GF-D8 (cell line): ENCODE measurements at regions not wholly inside any gene's neighbourhood (a gene's known extent, or its start where the extent isn't known, plus 50 kb on each side); places are given as distances from the start of the nearest gene placed in this dataset.
"Not testable (repeated sequence)": the region's sequence is repeated elsewhere in the genome, so short reads cannot be mapped to it uniquely, and the experiment has no call there.

Experiments used
- DNase-seq: peaks from one replicate; lab custom pipeline; 2025; lab: John Stamatoyannopoulos, UW

DNA sequence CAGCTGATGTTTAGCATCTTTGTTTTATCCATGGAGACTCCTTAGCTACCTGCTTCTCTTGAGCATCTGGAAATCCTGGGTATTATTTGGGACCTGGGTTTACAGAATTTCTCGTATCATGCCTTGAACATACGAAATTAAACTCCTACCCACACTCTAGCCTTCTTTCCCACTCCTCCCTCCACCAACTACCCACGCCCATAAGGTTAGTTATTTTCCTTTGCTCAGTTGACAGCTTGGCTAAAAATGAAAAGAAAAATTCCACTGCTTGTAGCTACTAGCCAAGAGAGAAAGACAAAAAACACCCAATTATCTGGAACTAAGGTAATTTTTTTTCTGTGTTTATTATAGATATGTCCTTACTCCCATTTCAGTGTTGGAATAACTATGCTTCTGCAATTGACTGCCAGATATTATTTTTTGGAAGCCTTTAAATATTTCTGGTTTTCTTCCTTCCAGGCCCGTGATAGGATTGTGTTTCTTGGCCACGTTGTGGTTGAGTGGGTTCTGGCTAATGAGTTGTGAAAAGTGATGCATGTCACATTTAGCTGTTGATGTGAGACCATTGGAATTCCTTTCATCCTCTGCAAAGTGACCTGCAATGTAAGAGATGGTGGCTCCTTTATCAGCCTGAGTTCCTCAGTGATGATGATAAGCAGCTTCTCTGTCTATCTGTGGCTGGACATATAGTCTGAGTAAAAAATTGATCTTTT is 308.1 kb downstream of the LRRC70 start:
- no peak for DNase-seq

DNA sequence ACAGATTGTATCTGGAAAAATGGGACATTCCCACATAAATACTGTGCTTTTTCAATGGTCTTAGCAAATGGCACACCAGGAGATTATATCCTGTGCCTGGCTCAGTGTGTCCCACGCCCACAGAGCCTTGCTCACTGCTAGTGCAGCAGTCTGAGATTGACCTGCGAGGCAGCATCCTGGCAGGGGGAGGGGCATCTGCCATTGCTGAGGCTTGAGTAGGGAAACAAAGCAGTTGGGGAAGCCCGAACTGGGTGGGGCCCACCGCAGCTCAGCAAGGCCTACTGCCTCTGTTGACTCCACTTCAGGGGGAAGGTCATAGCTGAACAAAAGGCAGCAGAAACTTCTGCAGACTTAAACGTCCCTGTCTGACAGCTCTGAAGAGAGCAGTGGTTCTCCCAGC is 258.7 kb downstream of the LRRC70 start:
- not testable (repeated sequence) for DNase-seq

DNA sequence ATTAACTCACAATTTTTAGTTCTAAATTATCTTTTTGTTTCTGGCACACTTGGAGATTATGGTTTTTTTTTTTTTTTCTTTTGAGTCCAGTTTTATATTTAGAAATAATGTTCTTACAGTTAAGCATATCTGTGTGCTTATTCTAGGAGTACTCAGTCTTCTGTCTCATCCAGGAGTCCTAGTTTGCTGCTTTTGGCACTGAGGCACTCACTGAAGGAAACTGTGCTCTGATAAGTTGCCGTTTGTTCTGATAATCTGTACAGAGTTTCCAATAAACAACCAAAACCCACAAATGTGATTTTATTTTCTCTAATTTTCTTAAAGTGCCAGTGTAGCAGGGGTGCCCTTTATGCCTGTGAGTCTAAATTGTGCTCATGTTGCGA is 251.0 kb downstream of the LRRC70 start:
- DNase-seq, result no peak

DNA sequence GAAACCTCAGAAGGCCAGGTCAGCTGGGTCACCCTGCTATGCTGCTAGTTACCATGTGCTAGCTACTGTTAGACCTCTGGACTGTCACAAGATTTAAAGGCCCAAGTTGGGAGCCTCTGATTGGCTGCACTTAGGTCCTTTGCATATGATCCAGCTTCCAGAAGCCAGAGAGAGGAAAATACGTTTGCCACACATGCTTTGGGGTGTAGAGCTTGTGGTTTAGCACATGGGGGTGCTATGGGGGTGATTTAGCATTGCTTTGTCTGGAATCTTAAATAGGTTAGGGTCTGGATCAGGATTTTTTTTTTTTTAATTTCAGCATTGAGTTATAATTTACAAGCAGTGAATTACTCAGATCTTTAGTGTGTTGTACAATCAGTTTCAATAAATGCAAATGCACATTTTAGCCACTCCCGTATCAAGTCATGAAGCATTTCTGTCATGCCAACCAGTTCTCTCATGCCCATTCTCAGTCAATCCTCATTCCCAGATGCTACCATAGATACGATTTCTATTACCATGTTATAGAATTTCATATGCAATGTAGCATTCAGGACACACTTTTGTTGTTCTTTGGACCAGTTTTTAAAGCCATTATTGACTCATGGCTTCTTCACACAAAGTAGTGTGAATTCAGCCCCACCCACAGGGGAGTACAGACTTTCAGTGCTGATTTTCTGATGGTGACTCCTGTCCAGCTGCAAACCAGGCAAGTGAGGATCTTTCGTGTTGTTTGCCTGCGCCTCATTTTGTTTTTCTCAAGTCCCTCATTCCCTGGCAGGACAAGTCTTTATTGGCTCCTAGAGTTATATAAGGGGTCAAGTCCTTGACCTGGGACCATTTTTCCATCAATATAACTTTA is 250.4 kb downstream of the LRRC70 start:
- no peak for DNase-seq

DNA sequence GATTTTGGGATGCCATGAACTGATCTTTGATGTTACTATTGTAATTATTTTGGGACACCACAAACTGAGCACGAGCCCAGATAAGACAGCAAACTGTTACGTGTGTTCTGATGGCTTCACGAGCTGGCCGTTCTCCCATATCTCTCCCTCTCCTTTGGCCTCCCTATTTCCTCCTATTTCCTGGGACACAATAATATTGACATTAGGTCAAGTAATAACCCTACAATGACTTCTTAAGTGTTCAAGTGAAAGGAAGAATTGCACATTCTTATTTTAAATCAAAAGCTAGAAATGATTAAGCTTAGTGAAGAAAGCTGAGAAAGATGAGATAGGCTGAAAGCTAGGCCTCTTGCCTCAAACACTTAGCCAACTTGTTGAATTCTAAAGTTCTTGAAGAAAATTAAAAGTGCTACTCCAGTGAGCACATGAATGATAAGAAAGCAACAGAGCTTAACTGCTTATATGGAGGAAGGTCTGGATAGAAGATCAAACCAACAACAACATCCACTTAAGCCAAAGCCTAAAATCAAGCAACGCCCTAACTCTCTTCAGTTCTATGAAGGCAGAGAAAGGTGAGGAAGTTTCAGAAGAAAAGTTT is 247.1 kb downstream of the LRRC70 start:
- DNase-seq, result no peak

DNA sequence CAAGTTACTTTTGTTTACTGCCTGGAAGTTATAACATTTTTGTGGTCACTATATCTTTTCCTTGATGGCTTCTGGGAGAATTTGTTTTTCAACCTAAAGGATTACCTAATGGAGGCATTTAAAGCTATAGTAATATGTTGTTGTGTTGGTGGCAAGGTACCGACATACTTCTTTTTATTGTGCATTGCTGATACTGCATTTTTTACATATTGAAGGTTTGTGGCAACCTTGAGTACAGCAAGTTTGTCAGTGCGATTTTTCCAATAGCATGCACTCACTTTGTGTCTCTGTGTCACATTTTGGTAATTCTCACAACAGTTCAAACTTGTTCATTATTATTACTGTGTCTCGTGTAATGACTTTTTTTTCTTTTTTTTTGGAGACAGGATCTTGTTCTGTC is 246.3 kb downstream of the LRRC70 start:
- DNase-seq, result no peak

DNA sequence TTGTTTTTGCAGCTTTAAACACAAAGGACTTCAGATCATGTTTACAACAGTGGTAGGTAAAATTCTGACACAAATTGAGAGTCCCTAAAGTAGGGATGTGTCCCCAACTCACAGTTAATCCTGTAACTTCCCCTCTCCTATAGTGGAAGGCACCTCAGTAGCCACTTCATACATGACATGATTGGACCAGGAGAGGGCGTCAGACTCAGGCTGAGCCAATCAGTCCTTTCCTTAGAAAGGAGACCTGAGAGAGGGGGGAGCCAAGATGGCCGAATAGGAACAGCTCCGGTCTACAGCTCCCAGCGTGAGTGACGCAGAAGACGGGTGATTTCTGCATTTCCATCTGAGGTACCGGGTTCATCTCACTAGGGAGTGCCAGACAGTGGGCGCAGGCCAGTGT is 238.4 kb downstream of the LRRC70 start:
- not testable (repeated sequence) for DNase-seq

DNA sequence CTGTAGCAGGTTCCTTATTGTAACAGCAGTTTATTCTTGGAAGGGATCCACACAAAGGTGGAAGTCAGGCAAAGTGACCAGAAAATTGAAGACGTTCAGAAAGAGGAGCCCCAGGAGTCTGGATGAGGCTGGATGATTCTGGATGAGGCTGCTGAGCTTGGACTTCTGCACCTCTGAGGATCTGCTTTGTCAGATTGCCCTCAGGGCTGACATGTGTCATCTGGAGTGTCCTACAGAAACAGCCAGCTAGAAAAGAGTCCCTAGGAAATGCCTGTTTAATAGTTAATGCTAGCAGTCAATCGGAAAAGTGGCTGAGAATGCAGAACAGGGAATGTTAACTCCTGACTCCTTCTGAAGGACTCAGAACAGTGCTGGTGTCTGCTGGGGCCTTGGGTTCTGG is 236.4 kb downstream of the LRRC70 start:
- no peak for DNase-seq

DNA sequence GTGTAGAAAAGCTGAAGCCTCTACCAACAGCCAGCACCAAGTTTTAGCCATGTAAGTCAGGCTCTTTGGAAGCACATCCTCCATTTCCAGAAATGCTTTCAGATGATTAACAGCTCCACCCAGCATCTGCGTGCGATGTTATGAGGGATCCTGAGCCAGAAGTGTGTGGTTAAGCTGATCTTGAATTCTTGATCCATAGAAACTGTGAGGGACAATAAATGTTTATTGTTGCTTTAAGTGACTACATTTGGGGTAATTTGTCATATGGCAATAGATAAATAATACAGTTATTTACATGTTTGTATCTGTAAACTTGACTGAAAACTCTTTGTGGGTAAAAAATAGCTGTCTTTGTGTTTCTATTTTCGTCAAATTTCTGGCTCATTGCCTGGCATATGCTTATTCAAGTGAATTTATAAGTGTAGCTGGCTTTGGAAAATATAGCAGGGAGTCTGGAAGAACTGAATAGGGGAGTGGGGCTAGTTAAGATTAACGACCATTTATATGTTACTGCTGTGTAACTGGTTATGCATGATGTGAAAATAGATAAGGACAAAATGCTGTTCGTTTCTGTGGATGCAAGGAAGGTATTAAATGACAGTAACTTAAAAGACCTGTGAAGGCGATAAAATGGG is 234.1 kb downstream of the LRRC70 start:
- no peak for DNase-seq

- DNase-seq, result not testable (repeated sequence)
These were observed 226.2 kb downstream of the LRRC70 start for GRCh38 chr5:62804819-62805218.

GRCh38 chr5:62795926-62796325 is 217.3 kb downstream of the LRRC70 start:
- no peak for DNase-seq

GRCh38 chr5:62794456-62794855 is 215.8 kb downstream of the LRRC70 start:
- DNase-seq, result no peak

DNA sequence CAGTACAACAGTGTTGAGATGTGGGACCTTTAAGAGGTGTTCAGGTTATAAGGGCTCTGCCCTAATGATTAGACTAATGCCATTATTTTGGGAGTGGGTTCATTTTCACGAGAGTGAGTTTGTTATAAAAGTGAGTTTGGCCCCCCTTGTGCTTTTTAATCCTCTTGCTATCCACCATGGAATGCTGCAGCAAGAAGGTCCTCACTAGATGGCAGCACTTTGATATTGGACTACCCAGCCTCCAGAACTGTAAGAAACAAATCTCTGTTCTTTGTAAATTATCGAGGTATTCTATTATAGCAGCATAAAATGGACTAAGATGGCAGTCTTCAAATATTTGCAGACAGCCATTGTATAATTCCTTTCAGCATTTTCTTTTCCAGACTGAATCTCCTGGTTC is 212.4 kb downstream of the LRRC70 start:
- no peak for DNase-seq

- no peak for DNase-seq
These were observed 211.7 kb downstream of the LRRC70 start for GRCh38 chr5:62790348-62790747.

DNA sequence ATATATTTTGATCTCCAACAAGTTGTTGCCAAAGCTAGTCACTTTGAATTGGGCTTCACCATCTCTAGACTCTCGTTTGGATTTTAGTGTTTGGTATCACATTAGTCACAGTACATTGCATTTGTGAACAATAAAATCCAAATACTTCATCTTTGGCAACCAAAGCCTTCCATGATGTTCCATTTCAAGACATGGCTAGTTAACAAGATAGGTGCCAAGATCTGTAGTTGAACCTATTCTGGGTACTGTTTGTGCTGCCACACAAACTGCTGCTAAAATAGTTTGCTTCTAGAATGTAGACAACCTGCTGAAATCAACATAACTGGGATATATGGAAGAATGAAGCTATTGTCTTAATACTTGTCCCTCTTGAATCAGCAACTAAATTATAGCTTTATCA is 207.5 kb downstream of the LRRC70 start:
- DNase-seq, result no peak

- no peak for DNase-seq
These were observed 207.0 kb downstream of the LRRC70 start for GRCh38 chr5:62785588-62785987.

GRCh38 chr5:62783374-62784057 is 204.9 kb downstream of the LRRC70 start:
- DNase-seq, result no peak

GRCh38 chr5:62780888-62781287 is 202.3 kb downstream of the LRRC70 start:
- DNase-seq, result no peak

GRCh38 chr5:62780230-62780629 is 201.6 kb downstream of the LRRC70 start:
- no peak for DNase-seq

DNA sequence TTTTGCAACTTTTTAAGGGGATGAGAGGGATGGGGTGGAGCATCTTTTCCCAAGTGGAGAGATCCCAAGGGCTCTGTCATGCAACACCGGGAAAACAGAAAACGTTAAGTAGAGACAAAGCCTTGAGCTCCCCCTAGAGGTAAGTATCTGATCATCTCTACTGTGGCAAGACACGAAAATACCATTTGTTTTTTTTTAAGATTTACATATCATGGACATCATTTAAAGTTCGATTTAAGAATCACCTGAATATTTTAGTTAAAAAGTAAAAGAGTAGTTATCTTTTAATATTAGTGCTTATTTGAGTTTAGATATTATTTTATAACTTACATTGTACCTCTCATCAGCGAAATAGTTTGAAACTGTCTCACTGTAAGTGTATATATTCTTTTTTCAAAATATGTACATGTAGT is 200.4 kb downstream of the LRRC70 start:
- DNase-seq, result no peak

- peak; percentile 68 for DNase-seq
These were observed 199.8 kb downstream of the LRRC70 start for GRCh38 chr5:62778316-62779009.
